ENCODE measurements at regions not wholly inside any gene's neighbourhood (a gene's known extent, or its start where the extent isn't known, plus 50 kb on each side); places are given as distances from the start of the nearest gene placed in this dataset.

GRCh38 chrX:115472131-115472530 lies 88.8 kb upstream of the PLS3 start:
- CTCF ChIA-PET, result no interaction called here
- no peak overlapping the region for H3K27ac ChIP-seq (ENCODE audit: low read length)
- no TSS peak for BruUV-seq (replicated peaks)
- H3K9me3 ChIP-seq (ENCODE audit: control insufficient read depth, insufficient read depth, low read depth, low read length), result no peaks in the 10 kb centered on the region
- no peaks in the 10 kb centered on the region for H3K36me3 ChIP-seq (ENCODE audit: control insufficient read depth, insufficient read depth, low read length)
- H3K27me3 ChIP-seq (ENCODE audit: control insufficient read depth, insufficient read depth, low read length), result no peaks in the 10 kb centered on the region
- in situ Hi-C loops (cut with HindIII; ENCODE audit: low pct_unique_long_range_greater_than_20kb, low sequenced_read_pairs) (no loop called here), intact Hi-C loops (cut with micrococcal nuclease; ENCODE audit: unreplicated experiment) (no loop called here)
- no peaks in the 10 kb centered on the region for H3K4me1 ChIP-seq (ENCODE audit: control insufficient read depth, insufficient read depth, low read length)
- POLR2A ChIA-PET, result no interaction called here
- DNase-seq (ENCODE audit: low read depth, low spot score) (no peak), ATAC-seq (no peak)
- TF ChIP-seq TCF7L2 (IDR thresholded peaks at IDR 0.05; ENCODE audit: low read depth, low read length) (no peak), SIN3A (IDR thresholded peaks at IDR 0.05; ENCODE audit: borderline replicate concordance, insufficient read depth, low read depth, low read length) (no peak), CTCF (IDR thresholded peaks at IDR 0.05) (no peak), POLR2AphosphoS5 (IDR thresholded peaks at IDR 0.05; ENCODE audit: low read depth, low read length) (no peak), REST (IDR thresholded peaks at IDR 0.05; ENCODE audit: insufficient read depth in 1 of 2, low read depth in 2 of 2, low read length in 1 of 2) (no peak)
- H3K4me3 ChIP-seq (ENCODE audit: low read depth in 2 of 2, low read length in 2 of 2), result no peak overlapping the region

- TF ChIP-seq CTCF (IDR thresholded peaks at IDR 0.05) (no peak), POLR2AphosphoS5 (IDR thresholded peaks at IDR 0.05; ENCODE audit: low read depth, low read length) (no peak), SIN3A (IDR thresholded peaks at IDR 0.05; ENCODE audit: borderline replicate concordance, insufficient read depth, low read depth, low read length) (no peak), REST (IDR thresholded peaks at IDR 0.05; ENCODE audit: insufficient read depth in 1 of 2, low read depth in 2 of 2, low read length in 1 of 2) (no peak), TCF7L2 (IDR thresholded peaks at IDR 0.05; ENCODE audit: low read depth, low read length) (no peak)
- ChIA-PET CTCF (no interaction called here), POLR2A (no interaction called here)
- in situ Hi-C loops (cut with HindIII; ENCODE audit: low pct_unique_long_range_greater_than_20kb, low sequenced_read_pairs), result no loop called here
- Histone ChIP-seq H3K27ac (ENCODE audit: low read length) (no peak overlapping the region), H3K9me3 (ENCODE audit: control insufficient read depth, insufficient read depth, low read depth, low read length) (no peaks in the 10 kb centered on the region), H3K27me3 (ENCODE audit: control insufficient read depth, insufficient read depth, low read length) (peaks cover 2% of the 10 kb centered on the region; the same call in 1 of the 2 replicates), H3K36me3 (ENCODE audit: control insufficient read depth, insufficient read depth, low read length) (no peaks in the 10 kb centered on the region), H3K4me3 (ENCODE audit: low read depth in 2 of 2, low read length in 2 of 2) (no peak overlapping the region), H3K4me1 (ENCODE audit: control insufficient read depth, insufficient read depth, low read length) (no peaks in the 10 kb centered on the region)
- BruUV-seq (replicated peaks), result no TSS peak
- intact Hi-C loops (cut with micrococcal nuclease; ENCODE audit: unreplicated experiment), result no loop called here
- ATAC-seq (no peak), DNase-seq (ENCODE audit: low read depth, low spot score) (no peak)
These were observed 74.5 kb upstream of the PLS3 start for GRCh38 chrX:115486510-115486909.
